KMS-11 (cell line): ENCODE measurements at regions not wholly inside any gene's neighbourhood (a gene's known extent, or its start where the extent isn't known, plus 50 kb on each side); places are given as distances from the start of the nearest gene placed in this dataset.

Experiments used
- H2AFZ ChIP-seq: fragments of 200-600 bp; sonication (generic); 2 replicates; pipeline ENCODE4 v1.6.1; 2016; ENCODE audit warnings: antibody characterized with exemption, mixed run types, low read depth
- H3K27ac ChIP-seq: fragments of 200-600 bp; sonication (generic); 2 replicates; pipeline ENCODE4 v1.6.1; 2016; ENCODE audit warnings: mild to moderate bottlenecking, mixed run types
- H3K27me3 ChIP-seq: fragments of 200-600 bp; sonication (generic); 2 replicates; pipeline ENCODE4 v1.6.1; 2017; ENCODE audit warnings: mild to moderate bottlenecking, low read depth, mixed run types, moderate library complexity; ENCODE audit not compliant: insufficient read depth
- H3K36me3 ChIP-seq: fragments of 200-600 bp; sonication (generic); 2 replicates; pipeline ENCODE4 v1.6.1; 2017; ENCODE audit warnings: mild to moderate bottlenecking, mixed run types; ENCODE audit not compliant: insufficient read depth
- H3K4me1 ChIP-seq: fragments of 200-600 bp; sonication (generic); 2 replicates; pipeline ENCODE4 v1.6.1; 2016; ENCODE audit warnings: mild to moderate bottlenecking, low read depth, mixed run types; ENCODE audit not compliant: poor library complexity, severe bottlenecking
- H3K4me2 ChIP-seq: fragments of 200-600 bp; sonication (generic); 2 replicates; pipeline ENCODE4 v1.7.0; 2016; ENCODE audit warnings: mild to moderate bottlenecking, mixed run types
- H3K4me3 ChIP-seq: fragments of 200-600 bp; sonication (generic); IDR thresholded peaks from 2 replicates; pipeline ENCODE4 v1.6.1; 2017; ENCODE audit warnings: low read depth, low read length, mixed read lengths; ENCODE audit not compliant: insufficient read depth
- H3K79me2 ChIP-seq: fragments of 200-600 bp; sonication (generic); 2 replicates; pipeline ENCODE4 v1.6.1; 2016; ENCODE audit warnings: low read depth, mixed run types; ENCODE audit not compliant: insufficient read depth
- H3K9ac ChIP-seq: fragments of 200-600 bp; sonication (generic); 2 replicates; pipeline ENCODE4 v1.6.1; 2016; ENCODE audit warnings: mild to moderate bottlenecking, mixed run types
- H4K20me1 ChIP-seq: fragments of 200-600 bp; sonication (generic); 2 replicates; pipeline ENCODE4 v1.6.1; 2016; ENCODE audit warnings: mild to moderate bottlenecking, mixed run types; ENCODE audit not compliant: insufficient read depth
- TF ChIP-seq, protein P1 (sequence below): fragments of 200-600 bp; sonication (generic); conservative IDR thresholded peaks from 2 replicates; pipeline ENCODE4 v1.6.1; 2017; ENCODE audit warnings: low read depth, mild to moderate bottlenecking, antibody characterized with exemption, low read length, moderate library complexity, mixed read lengths

DNA sequence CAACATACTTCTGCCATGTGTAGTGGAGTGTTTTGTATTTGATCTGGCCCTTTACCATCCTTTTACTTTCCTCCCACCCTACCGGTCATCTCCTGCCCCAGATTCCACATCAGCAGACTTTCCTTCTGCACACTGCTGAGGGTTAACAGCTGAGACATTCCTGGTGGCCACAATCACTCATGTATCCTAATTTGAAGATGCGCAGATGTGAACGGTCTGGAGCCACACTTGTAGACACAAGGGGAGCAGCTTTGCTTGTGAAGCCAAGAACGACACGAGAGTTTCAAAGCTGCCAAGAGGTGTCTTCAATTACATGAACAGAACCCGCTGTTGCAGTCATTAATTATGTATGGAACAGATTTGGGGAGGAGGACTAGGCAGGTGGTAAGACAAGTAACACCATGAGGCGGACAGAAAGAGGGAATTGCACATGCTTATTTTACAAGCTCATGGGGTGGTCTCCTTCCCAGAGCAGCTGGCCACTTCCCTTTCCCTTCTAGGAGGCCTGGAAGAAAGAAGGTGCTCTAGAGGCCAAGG lies 260.7 kb upstream of the KLHL29 start:
- Histone ChIP-seq H3K79me2 (no peaks in the 10 kb centered on the region), H3K4me1 (no peaks in the 10 kb centered on the region), H3K27me3 (no peaks in the 10 kb centered on the region), H3K4me2 (no peak overlapping the region), H4K20me1 (no peaks in the 10 kb centered on the region), H2AFZ (no peak overlapping the region), H3K9ac (no peak overlapping the region), H3K4me3 (no peak overlapping the region), H3K27ac (no peak overlapping the region), H3K36me3 (no peaks in the 10 kb centered on the region)
- TF ChIP-seq, protein P1, sequence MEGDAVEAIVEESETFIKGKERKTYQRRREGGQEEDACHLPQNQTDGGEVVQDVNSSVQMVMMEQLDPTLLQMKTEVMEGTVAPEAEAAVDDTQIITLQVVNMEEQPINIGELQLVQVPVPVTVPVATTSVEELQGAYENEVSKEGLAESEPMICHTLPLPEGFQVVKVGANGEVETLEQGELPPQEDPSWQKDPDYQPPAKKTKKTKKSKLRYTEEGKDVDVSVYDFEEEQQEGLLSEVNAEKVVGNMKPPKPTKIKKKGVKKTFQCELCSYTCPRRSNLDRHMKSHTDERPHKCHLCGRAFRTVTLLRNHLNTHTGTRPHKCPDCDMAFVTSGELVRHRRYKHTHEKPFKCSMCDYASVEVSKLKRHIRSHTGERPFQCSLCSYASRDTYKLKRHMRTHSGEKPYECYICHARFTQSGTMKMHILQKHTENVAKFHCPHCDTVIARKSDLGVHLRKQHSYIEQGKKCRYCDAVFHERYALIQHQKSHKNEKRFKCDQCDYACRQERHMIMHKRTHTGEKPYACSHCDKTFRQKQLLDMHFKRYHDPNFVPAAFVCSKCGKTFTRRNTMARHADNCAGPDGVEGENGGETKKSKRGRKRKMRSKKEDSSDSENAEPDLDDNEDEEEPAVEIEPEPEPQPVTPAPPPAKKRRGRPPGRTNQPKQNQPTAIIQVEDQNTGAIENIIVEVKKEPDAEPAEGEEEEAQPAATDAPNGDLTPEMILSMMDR, result no peak

DNA sequence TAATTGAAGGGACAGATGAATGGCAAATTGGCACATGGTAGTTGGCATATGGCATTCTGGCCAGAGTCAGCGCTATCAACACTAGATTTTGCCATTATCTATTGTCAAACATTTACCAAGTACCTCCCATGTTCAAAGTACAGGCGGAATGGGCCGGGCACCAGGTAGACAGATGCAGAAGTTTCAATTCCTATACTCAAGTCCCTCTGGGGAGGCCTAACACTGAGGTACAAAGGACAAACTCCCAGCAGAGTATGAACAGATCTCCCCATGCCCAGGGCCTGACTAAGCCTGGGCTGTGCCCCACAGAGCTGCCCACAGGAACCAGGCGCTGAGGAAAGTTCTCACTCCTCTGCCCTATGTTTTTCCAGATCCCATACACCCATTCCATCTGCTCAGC lies 257.5 kb upstream of the KLHL29 start:
- Histone ChIP-seq H2AFZ (no peak overlapping the region), H4K20me1 (no peaks in the 10 kb centered on the region), H3K4me1 (no peaks in the 10 kb centered on the region), H3K27ac (no peak overlapping the region), H3K36me3 (no peaks in the 10 kb centered on the region), H3K27me3 (no peaks in the 10 kb centered on the region), H3K4me3 (no peak overlapping the region), H3K79me2 (no peaks in the 10 kb centered on the region), H3K9ac (no peak overlapping the region), H3K4me2 (no peak overlapping the region)
- TF ChIP-seq, protein P1, result no peak

DNA sequence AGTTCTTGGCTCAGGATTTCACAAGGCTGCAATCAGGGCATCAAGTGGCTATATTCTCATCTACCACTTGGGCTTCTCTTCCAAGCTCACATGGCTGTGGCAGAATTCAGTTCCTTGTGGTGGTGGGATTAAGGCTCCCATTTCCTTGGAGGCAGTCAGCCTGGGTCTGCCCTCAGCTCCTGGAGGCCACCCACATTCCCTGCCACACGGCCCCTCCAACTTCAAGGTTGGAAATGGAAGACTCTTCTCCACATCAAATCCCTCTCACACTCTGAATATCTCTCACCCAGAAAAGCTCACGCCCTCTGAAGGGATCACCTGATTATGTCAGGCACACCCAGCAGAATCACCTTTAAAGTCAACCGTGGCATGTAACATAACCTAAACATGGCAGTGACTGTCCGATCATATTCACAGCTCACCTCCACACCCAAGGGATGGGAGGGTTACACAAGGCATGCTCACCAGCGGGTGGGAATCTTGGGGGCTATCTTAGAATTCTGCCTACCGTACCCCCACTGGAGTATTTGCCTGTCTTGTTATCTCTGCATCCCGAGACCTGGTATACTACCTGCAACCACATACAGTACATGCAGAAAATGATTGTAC lies 256.2 kb upstream of the KLHL29 start:
- Histone ChIP-seq H3K4me2 (no peak overlapping the region), H3K27ac (no peak overlapping the region), H2AFZ (no peak overlapping the region), H3K27me3 (no peaks in the 10 kb centered on the region), H3K36me3 (no peaks in the 10 kb centered on the region), H3K79me2 (no peaks in the 10 kb centered on the region), H3K4me1 (no peaks in the 10 kb centered on the region), H3K9ac (no peak overlapping the region), H3K4me3 (no peak overlapping the region), H4K20me1 (no peaks in the 10 kb centered on the region)
- TF ChIP-seq, protein P1, result no peak

DNA sequence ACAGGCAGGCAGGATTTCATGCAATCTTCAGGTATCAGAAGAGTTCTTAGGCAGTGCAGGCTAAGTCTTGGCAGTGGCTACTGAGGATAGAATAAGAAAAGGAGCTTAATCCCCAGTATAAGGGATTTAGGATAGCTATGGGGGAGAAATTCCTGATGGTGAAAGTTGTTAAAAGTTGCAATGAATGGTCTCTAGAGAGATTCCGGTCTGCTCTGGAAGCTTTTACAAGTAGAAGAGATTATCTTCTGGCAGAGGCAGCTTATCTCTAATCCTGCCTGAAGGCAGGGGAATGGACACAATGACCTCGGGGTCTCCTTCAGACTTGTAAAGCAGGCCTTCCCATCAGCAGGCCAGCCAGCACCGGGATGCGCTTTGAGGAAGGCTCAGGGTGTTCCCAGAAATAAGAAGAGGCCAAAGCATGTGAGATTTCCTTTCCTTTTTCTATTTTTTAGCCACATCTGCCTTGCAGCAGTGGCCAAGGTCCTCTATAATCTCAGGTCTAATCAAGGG lies 253.9 kb upstream of the KLHL29 start:
- Histone ChIP-seq H3K36me3 (no peaks in the 10 kb centered on the region), H3K4me3 (no peak overlapping the region), H3K27ac (no peak overlapping the region), H3K4me1 (no peaks in the 10 kb centered on the region), H3K27me3 (no peaks in the 10 kb centered on the region), H4K20me1 (no peaks in the 10 kb centered on the region), H3K9ac (no peak overlapping the region), H2AFZ (no peak overlapping the region), H3K79me2 (no peaks in the 10 kb centered on the region), H3K4me2 (no peak overlapping the region)
- TF ChIP-seq, protein P1, result no peak
